Neural progenitor cell (in vitro differentiated cells): ENCODE measurements at regions not wholly inside any gene's neighbourhood (a gene's known extent, or its start where the extent isn't known, plus 50 kb on each side); places are given as distances from the start of the nearest gene placed in this dataset.

Experiments used
- DNase-seq: peaks from one replicate; pipeline ENCODE4 v3.0.0-alpha.2; 2016; ENCODE audit warnings: low spot score
- H2AFZ ChIP-seq: fragments of 200-600 bp; sonication (generic); replicated peaks from 2 replicates; pipeline ENCODE4 v1.6.1; 2016; ENCODE audit warnings: antibody characterized with exemption
- H3F3A ChIP-seq: fragments of 200-600 bp; sonication (generic); 2 replicates; pipeline ENCODE4 v1.6.1; 2016; ENCODE audit warnings: antibody characterized with exemption, low read depth
- H3K27ac ChIP-seq: fragments of 200-600 bp; sonication (generic); 2 replicates; pipeline ENCODE4 v1.5.1; 2016; ENCODE audit warnings: mild to moderate bottlenecking
- H3K27me3 ChIP-seq: fragments of 200-600 bp; sonication (generic); 2 replicates; pipeline ENCODE4 v1.6.1; 2016; ENCODE audit warnings: mild to moderate bottlenecking, moderate library complexity
- H3K36me3 ChIP-seq: fragments of 200-600 bp; sonication (generic); 2 replicates; pipeline ENCODE4 v1.5.1; 2016
- H3K4me1 ChIP-seq: fragments of 200-600 bp; sonication (generic); 2 replicates; pipeline ENCODE4 v1.6.1; 2016; ENCODE audit warnings: mixed run types
- H3K4me2 ChIP-seq: fragments of 200-600 bp; sonication (generic); 2 replicates; pipeline ENCODE4 v1.6.1; 2016
- H3K4me3 ChIP-seq: fragments of 200-600 bp; sonication (generic); 2 replicates; pipeline ENCODE4 v1.5.1; 2016
- H3K79me2 ChIP-seq: fragments of 200-600 bp; sonication (generic); 2 replicates; pipeline ENCODE4 v1.6.1; 2016; ENCODE audit warnings: low read depth
- H3K9ac ChIP-seq: fragments of 200-600 bp; sonication (generic); 2 replicates; pipeline ENCODE4 v1.6.1; 2016
- H3K9me3 ChIP-seq: fragments of 200-600 bp; sonication (generic); 2 replicates; pipeline ENCODE4 v1.5.1; 2016; ENCODE audit warnings: low read depth
- H4K20me1 ChIP-seq: fragments of 200-600 bp; sonication (generic); 2 replicates; pipeline ENCODE4 v1.6.1; 2016; ENCODE audit warnings: low read depth
- H3K27ac Mint-ChIP-seq: 3 replicates; pipeline ENCODE4 v1.8.0; 2021; ENCODE audit warnings: mixed read lengths
- H3K27me3 Mint-ChIP-seq: 2 replicates; pipeline ENCODE4 v1.8.0; 2022; ENCODE audit warnings: low read depth, mild to moderate bottlenecking, inconsistent platforms, moderate library complexity, mixed read lengths; ENCODE audit not compliant: insufficient read depth
- H3K36me3 Mint-ChIP-seq: 3 replicates; pipeline ENCODE4 v1.8.0; 2021; ENCODE audit warnings: mixed read lengths
- H3K4me1 Mint-ChIP-seq: 3 replicates; pipeline ENCODE4 v1.8.0; 2021; ENCODE audit warnings: mixed read lengths
- H3K4me3 Mint-ChIP-seq: 3 replicates; pipeline ENCODE4 v1.8.0; 2021; ENCODE audit warnings: mild to moderate bottlenecking, moderate library complexity, mixed read lengths
- H3K9me3 Mint-ChIP-seq: 3 replicates; pipeline ENCODE4 v1.8.0; 2020; ENCODE audit warnings: mixed read lengths
- EZH2 ChIP-seq: fragments of 200-600 bp; sonication (generic); IDR thresholded peaks from 2 replicates; pipeline ENCODE4 v1.6.1; 2017; ENCODE audit warnings: antibody characterized with exemption, mild to moderate bottlenecking, moderate library complexity
- EZH2phosphoT487 ChIP-seq: fragments of 200-600 bp; sonication (generic); IDR thresholded peaks from 2 replicates; pipeline ENCODE4 v1.6.1; 2017; ENCODE audit warnings: antibody characterized with exemption
- TF ChIP-seq, protein P1 (sequence below): fragments of 200-600 bp; sonication (generic); IDR thresholded peaks from 2 replicates; pipeline ENCODE4 v1.5.1; 2017; ENCODE audit warnings: antibody characterized with exemption, mild to moderate bottlenecking

DNA sequence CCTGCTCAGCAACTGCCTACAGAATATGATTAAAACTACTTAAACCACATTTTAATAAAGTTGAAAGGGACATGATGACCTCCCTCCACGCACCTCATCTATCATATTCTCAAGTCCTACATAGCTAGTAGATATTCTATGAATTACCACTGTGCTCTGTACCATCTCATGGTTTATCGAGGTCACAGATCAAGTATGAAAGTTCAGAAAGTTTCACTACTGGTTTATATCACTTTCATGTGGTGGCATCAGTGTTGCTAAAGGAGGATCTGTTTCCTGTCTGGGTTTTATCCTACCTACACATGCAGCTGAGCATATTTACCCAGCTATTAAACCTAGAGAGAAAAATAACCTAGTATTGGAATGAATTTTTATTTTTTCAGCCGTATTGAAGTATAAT lies 214.9 kb upstream of the MON1B start:
- Mint-ChIP-seq H3K27ac (no peak overlapping the region), H3K36me3 (no peaks in the 10 kb centered on the region), H3K4me1 (no peaks in the 10 kb centered on the region), H3K9me3 (no peaks in the 10 kb centered on the region), H3K27me3 (peaks cover 3% of the 10 kb centered on the region), H3K4me3 (no peak overlapping the region)
- Histone ChIP-seq H3K4me1 (no peaks in the 10 kb centered on the region), H2AFZ (no peak overlapping the region), H3K79me2 (no peaks in the 10 kb centered on the region), H3K4me2 (no peak overlapping the region), H3K9ac (no peak overlapping the region), H3K27ac (no peak overlapping the region), H4K20me1 (no peaks in the 10 kb centered on the region), H3K9me3 (no peaks in the 10 kb centered on the region), H3K36me3 (no peaks in the 10 kb centered on the region), H3K4me3 (no peak overlapping the region), H3F3A (no peaks in the 10 kb centered on the region), H3K27me3 (no peaks in the 10 kb centered on the region)
- DNase-seq: no peak
- TF ChIP-seq, protein P1, sequence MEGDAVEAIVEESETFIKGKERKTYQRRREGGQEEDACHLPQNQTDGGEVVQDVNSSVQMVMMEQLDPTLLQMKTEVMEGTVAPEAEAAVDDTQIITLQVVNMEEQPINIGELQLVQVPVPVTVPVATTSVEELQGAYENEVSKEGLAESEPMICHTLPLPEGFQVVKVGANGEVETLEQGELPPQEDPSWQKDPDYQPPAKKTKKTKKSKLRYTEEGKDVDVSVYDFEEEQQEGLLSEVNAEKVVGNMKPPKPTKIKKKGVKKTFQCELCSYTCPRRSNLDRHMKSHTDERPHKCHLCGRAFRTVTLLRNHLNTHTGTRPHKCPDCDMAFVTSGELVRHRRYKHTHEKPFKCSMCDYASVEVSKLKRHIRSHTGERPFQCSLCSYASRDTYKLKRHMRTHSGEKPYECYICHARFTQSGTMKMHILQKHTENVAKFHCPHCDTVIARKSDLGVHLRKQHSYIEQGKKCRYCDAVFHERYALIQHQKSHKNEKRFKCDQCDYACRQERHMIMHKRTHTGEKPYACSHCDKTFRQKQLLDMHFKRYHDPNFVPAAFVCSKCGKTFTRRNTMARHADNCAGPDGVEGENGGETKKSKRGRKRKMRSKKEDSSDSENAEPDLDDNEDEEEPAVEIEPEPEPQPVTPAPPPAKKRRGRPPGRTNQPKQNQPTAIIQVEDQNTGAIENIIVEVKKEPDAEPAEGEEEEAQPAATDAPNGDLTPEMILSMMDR: no peak
- TF ChIP-seq EZH2phosphoT487 (no peak), EZH2 (no peak)

DNA sequence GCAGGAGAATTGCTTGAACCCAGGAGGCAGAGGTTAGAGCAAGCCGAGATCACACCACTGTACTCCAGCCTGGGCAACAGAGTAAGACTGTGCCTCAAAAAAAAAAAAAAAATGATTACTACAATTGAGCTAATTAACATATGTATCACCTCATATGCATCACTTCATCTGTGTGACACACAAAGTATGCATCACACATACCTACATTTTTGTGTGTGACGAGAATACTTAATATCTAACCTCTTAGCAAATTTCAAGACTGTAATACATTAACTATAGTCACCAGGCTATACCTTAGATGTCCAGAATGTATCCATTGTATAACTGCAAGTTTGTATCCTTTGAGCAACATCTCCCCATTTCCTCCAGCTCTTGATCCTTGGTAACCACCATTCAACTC lies 214.2 kb upstream of the MON1B start:
- H3K4me3 Mint-ChIP-seq: no peak overlapping the region
- H3K27ac ChIP-seq: no peak overlapping the region
- no peaks in the 10 kb centered on the region for H3K27me3 ChIP-seq
- DNase-seq: no peak
- H4K20me1 ChIP-seq: no peaks in the 10 kb centered on the region
- no peaks in the 10 kb centered on the region for H3K4me1 Mint-ChIP-seq
- H3K79me2 ChIP-seq: no peaks in the 10 kb centered on the region
- no peak overlapping the region for H3K9ac ChIP-seq
- H3K9me3 ChIP-seq: no peaks in the 10 kb centered on the region
- no peak overlapping the region for H3K4me3 ChIP-seq
- H3K36me3 ChIP-seq: no peaks in the 10 kb centered on the region
- H3K36me3 Mint-ChIP-seq: no peaks in the 10 kb centered on the region
- H3K9me3 Mint-ChIP-seq: no peaks in the 10 kb centered on the region
- TF ChIP-seq, protein P1: no peak
- TF ChIP-seq EZH2phosphoT487 (no peak), EZH2 (no peak)
- H3K4me2 ChIP-seq: no peak overlapping the region
- no peaks in the 10 kb centered on the region for H3K4me1 ChIP-seq
- H2AFZ ChIP-seq: no peak overlapping the region
- H3F3A ChIP-seq: no peaks in the 10 kb centered on the region
- H3K27me3 Mint-ChIP-seq: peaks cover 3% of the 10 kb centered on the region
- H3K27ac Mint-ChIP-seq: no peak overlapping the region

DNA sequence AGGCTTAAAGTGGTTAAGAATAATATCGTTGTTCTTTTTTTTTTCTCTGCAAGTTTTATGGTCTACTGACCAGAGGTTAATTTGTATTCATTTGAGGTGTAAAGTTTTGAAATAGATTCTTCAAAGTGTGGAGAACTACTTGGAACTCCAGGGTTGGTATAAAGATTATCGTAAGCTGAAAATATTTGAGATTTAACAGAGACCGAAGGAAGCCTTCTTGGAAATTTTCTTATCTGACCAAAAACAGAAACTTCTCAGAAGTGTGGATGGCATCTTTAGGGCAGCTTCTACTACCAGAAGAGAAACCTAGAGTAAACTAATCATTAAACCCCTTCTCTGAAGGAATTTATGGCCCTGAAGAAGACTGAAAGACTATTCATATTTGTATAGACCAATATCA lies 206.8 kb upstream of the MON1B start:
- H3K27ac Mint-ChIP-seq: no peak overlapping the region
- H3K27me3 Mint-ChIP-seq: no peaks in the 10 kb centered on the region
- TF ChIP-seq, protein P1: no peak
- no peak for TF ChIP-seq EZH2
- no peak for TF ChIP-seq EZH2phosphoT487
- Histone ChIP-seq H3K4me2 (no peak overlapping the region), H3K9ac (no peak overlapping the region), H4K20me1 (no peaks in the 10 kb centered on the region), H3K9me3 (no peaks in the 10 kb centered on the region), H3K4me3 (no peak overlapping the region), H3F3A (no peaks in the 10 kb centered on the region), H3K4me1 (peaks cover 4% of the 10 kb centered on the region), H3K27me3 (no peaks in the 10 kb centered on the region), H3K79me2 (no peaks in the 10 kb centered on the region), H3K27ac (no peak overlapping the region), H2AFZ (peak overlapping the region; percentile 21), H3K36me3 (no peaks in the 10 kb centered on the region)
- no peaks in the 10 kb centered on the region for H3K9me3 Mint-ChIP-seq
- no peak for DNase-seq
- no peak overlapping the region for H3K4me3 Mint-ChIP-seq
- no peaks in the 10 kb centered on the region for H3K4me1 Mint-ChIP-seq
- no peaks in the 10 kb centered on the region for H3K36me3 Mint-ChIP-seq
